Tibial nerve (tissue), 4 donors: ENCODE measurements at regions not wholly inside any gene's neighbourhood (a gene's known extent, or its start where the extent isn't known, plus 50 kb on each side); places are given as distances from the start of the nearest gene placed in this dataset.

Experiments used
- DNase-seq, 2 donors: peaks; one replicate each; pipeline ENCODE4 v3.0.0-alpha.2; 2019; ENCODE audit warnings: low spot score in 2 of 2
- H3K27ac ChIP-seq, 4 donors: fragments of 200-600 bp; sonication (generic) in 3 of 4; one replicate each; pipeline ENCODE4 v1.5.1; 2017 to 2019; ENCODE audit warnings: mild to moderate bottlenecking in 1 of 4
- H3K27me3 ChIP-seq, 2 donors: fragments of 200-600 bp; sonication (generic) in 1 of 2; one replicate each; pipeline versions ENCODE4 v1.5.1 to v1.6.0; 2017 to 2019
- H3K36me3 ChIP-seq, 3 donors: fragments of 200-600 bp; sonication (generic); one replicate each; pipeline ENCODE4 v1.5.1; 2018 to 2019
- H3K4me1 ChIP-seq, 4 donors: fragments of 200-600 bp; sonication (generic) in 3 of 4; one replicate each; pipeline ENCODE4 v1.5.1; 2017 to 2019
- H3K4me3 ChIP-seq, 4 donors: fragments of 200-600 bp; sonication (generic) in 3 of 4; one replicate each; pipeline ENCODE4 v1.5.1; 2017 to 2019; ENCODE audit warnings: mild to moderate bottlenecking in 1 of 4, moderate library complexity in 1 of 4
- H3K9me3 ChIP-seq, 4 donors: fragments of 200-600 bp; sonication (generic) in 3 of 4; one replicate each; pipeline ENCODE4 v1.5.1; 2017 to 2019
- EP300 ChIP-seq, 2 donors: sonication (generic); formaldehyde crosslinking; IDR thresholded peaks; one replicate each; pipeline ENCODE4 v1.6.1; 2017; ENCODE audit warnings: antibody characterized with exemption in 2 of 2, mild to moderate bottlenecking in 1 of 2
- POLR2A ChIP-seq, 2 donors: fragments of 450-650 bp; IDR thresholded peaks; one replicate each; pipeline ENCODE4 v1.6.1; 2017; ENCODE audit warnings: antibody characterized with exemption in 2 of 2, mild to moderate bottlenecking in 2 of 2, moderate library complexity in 2 of 2
- WGBS, 2 donors: methylation state at CpG; one replicate each; pipeline ENCODE4 v1.1.5; 2018; 5-methylcytosine and 5-hydroxymethylcytosine counted together
- TF ChIP-seq, protein P1 (sequence below), 5 experiments: fragments of 200-600 bp in 3 of 5; fragments of 450-650 bp in 2 of 5; sonication (generic) in 3 of 5; IDR thresholded peaks; one replicate each; pipeline ENCODE4 v1.5.1; 2016 to 2019; ENCODE audit warnings: antibody characterized with exemption in 5 of 5, mild to moderate bottlenecking in 3 of 5, moderate library complexity in 2 of 5

DNA sequence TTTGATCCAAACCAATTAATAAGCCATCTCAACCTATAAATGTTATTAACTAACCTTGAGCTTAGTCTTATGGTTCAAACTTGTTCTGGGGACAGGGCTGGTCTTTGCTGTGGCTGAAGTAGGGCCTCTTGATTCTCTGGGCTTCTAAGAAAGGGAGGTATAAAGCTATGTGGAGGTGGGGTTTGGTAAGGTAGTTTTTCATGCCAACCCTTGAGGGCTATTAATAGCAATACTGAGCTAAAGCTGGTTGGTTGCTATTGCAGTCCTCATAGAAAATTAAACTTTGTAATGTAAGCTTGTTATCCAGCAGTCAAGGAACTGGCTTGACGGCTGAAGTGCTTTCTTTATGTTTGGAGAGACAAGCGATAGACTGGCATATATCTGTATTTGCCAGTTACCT lies 112.1 kb downstream of the RND3 start:
- Histone ChIP-seq H3K4me3 (no peak overlapping the region), H3K27ac (no peak overlapping the region), H3K27me3 (no peaks in the 10 kb centered on the region), H3K36me3 (no peaks in the 10 kb centered on the region), H3K9me3 (no peaks in the 10 kb centered on the region), H3K4me1 (peaks cover 0 to 6% (median 0%) of the 10 kb centered on the region in 4 donors)
- TF ChIP-seq POLR2A (IDR thresholded peaks at IDR 0.05) (no peak), EP300 (IDR thresholded peaks at IDR 0.05) (no peak)
- TF ChIP-seq, protein P1, sequence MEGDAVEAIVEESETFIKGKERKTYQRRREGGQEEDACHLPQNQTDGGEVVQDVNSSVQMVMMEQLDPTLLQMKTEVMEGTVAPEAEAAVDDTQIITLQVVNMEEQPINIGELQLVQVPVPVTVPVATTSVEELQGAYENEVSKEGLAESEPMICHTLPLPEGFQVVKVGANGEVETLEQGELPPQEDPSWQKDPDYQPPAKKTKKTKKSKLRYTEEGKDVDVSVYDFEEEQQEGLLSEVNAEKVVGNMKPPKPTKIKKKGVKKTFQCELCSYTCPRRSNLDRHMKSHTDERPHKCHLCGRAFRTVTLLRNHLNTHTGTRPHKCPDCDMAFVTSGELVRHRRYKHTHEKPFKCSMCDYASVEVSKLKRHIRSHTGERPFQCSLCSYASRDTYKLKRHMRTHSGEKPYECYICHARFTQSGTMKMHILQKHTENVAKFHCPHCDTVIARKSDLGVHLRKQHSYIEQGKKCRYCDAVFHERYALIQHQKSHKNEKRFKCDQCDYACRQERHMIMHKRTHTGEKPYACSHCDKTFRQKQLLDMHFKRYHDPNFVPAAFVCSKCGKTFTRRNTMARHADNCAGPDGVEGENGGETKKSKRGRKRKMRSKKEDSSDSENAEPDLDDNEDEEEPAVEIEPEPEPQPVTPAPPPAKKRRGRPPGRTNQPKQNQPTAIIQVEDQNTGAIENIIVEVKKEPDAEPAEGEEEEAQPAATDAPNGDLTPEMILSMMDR (IDR thresholded peaks at IDR 0.05), result no peak
- no peak for DNase-seq
- 45 to 56% methylated on average over 2 of the region's 2 CpGs for WGBS, 2 donors

GRCh38 chr2:150374492-150374891 lies 113.0 kb downstream of the RND3 start:
- Histone ChIP-seq H3K27me3 (no peaks in the 10 kb centered on the region), H3K4me1 (peaks cover 0 to 6% (median 0%) of the 10 kb centered on the region in 4 donors), H3K27ac (no peak overlapping the region), H3K4me3 (no peak overlapping the region), H3K36me3 (no peaks in the 10 kb centered on the region), H3K9me3 (no peaks in the 10 kb centered on the region)
- DNase-seq, result no peak
- TF ChIP-seq, protein P1 (IDR thresholded peaks at IDR 0.05), result no peak
- no peak for TF ChIP-seq POLR2A (IDR thresholded peaks at IDR 0.05)
- no peak for TF ChIP-seq EP300 (IDR thresholded peaks at IDR 0.05)
- 50 to 62% methylated on average over 1 of the region's 1 CpG for WGBS, 2 donors

DNA sequence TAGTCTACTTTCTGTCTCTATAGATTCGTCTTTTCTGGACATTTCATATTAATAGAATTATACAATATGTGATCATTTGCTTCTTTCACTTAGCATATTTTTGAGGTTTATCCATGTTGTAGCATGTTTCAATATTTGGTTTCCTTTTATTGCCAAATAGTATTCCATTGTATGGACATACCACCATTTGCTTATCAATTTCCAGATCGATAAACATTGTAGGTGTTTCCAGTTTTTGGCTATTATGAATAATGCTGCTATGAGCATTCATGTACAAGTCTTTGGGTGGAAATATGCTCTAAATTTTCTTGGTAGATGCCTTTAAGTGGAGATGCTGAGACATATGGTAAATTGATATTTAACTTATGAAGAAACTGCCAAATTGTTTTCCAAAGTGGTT lies 114.1 kb downstream of the RND3 start:
- H3K4me3 ChIP-seq, result no peak overlapping the region
- H3K36me3 ChIP-seq, result no peaks in the 10 kb centered on the region
- H3K4me1 ChIP-seq, result peaks cover 0 to 6% (median 0%) of the 10 kb centered on the region in 4 donors
- H3K27ac ChIP-seq, result no peak overlapping the region
- H3K27me3 ChIP-seq, result no peaks in the 10 kb centered on the region
- H3K9me3 ChIP-seq, result no peaks in the 10 kb centered on the region
- TF ChIP-seq, protein P1 (IDR thresholded peaks at IDR 0.05), result no peak
- TF ChIP-seq EP300 (IDR thresholded peaks at IDR 0.05) (no peak), POLR2A (IDR thresholded peaks at IDR 0.05) (no peak)
- no peak for DNase-seq
- WGBS, 2 donors, result 95 to 100% methylated on average over 2 of the region's 2 CpGs

DNA sequence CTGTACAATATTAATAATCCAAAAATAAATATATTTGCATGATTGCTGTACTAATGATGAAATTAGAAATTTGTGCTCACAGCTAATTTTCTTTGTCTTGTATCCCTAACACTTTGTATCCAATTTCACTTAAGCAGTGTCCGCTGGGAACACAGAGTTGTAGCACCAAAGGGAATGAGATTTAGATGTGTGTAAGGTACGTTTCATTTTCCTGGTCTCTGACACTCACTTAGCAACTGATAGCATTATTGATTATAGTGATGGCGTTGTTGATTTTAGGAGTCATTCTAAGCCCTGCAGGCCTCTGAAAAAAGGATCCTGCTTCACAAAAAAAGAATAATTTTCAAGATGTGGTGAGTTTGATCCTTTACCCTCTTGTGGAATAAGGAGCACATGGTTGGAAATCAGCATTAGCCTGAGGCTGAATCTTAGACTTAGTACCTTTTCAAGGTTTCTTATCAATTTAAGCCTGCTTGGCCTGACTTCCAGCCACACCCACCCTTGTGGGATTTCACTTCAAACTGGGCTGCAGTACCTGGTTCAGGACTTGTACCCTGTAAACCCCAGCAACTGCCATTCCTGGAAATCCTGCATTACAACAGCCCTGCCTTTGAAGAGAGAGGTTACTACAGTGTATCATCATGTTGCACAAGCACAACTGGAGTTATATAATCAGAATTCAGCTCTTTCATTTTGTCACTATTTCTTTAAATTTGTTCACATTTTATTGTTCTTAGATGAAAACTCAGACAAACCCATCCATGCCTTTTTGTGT lies 116.2 kb downstream of the RND3 start:
- no peak for DNase-seq
- H3K27me3 ChIP-seq, result no peaks in the 10 kb centered on the region
- WGBS, 2 donors, result 88 to 93% methylated on average over 3 of the region's 3 CpGs
- H3K9me3 ChIP-seq, result no peaks in the 10 kb centered on the region
- H3K27ac ChIP-seq, result no peak overlapping the region
- no peak overlapping the region for H3K4me3 ChIP-seq
- H3K36me3 ChIP-seq, result no peaks in the 10 kb centered on the region
- peaks cover 0 to under 1% (median 0%) of the 10 kb centered on the region in 4 donors for H3K4me1 ChIP-seq
- no peak for TF ChIP-seq POLR2A (IDR thresholded peaks at IDR 0.05)
- TF ChIP-seq, protein P1 (IDR thresholded peaks at IDR 0.05), result no peak
- no peak for TF ChIP-seq EP300 (IDR thresholded peaks at IDR 0.05)

- Histone ChIP-seq H3K27me3 (no peaks in the 10 kb centered on the region), H3K27ac (no peak overlapping the region), H3K9me3 (no peaks in the 10 kb centered on the region), H3K36me3 (no peaks in the 10 kb centered on the region), H3K4me3 (no peak overlapping the region), H3K4me1 (no peaks in the 10 kb centered on the region)
- TF ChIP-seq EP300 (IDR thresholded peaks at IDR 0.05) (no peak), POLR2A (IDR thresholded peaks at IDR 0.05) (no peak)
- TF ChIP-seq, protein P1 (IDR thresholded peaks at IDR 0.05), result no peak
- 90% methylated on average over 4 of the region's 4 CpGs for WGBS, 2 donors
- no peak for DNase-seq
These were observed 116.9 kb downstream of the RND3 start for GRCh38 chr2:150370561-150370960.
